Heart left ventricle (tissue), 16 donors: ENCODE measurements at regions not wholly inside any gene's neighbourhood (a gene's known extent, or its start where the extent isn't known, plus 50 kb on each side); places are given as distances from the start of the nearest gene placed in this dataset.

Experiments used
- ATAC-seq, 4 donors: fragments of 200-7000 bp; cut with Tn5 transposase; one replicate each; pipeline ENCODE4 v1.9.1; 2020 to 2022; ENCODE audit warnings: moderate library complexity in 4 of 4, mild to moderate bottlenecking in 3 of 4, moderate number of reproducible peaks in 1 of 4
- DNase-seq, 5 donors: peaks; one replicate each; pipeline ENCODE4 v3.0.0-alpha.2; 2020
- H3K27ac ChIP-seq, 12 donors: fragments of 200-600 bp; sonication (generic) in 4 of 12; one replicate each; pipeline versions ENCODE4 v1.5.0 to v1.8.0; 2016 to 2022; ENCODE audit warnings: mild to moderate bottlenecking in 2 of 12
- H3K27me3 ChIP-seq, 9 donors: fragments of 200-600 bp; sonication (generic) in 2 of 9; one replicate each; pipeline versions ENCODE4 v1.5.1 to v1.8.0; 2016 to 2022; ENCODE audit warnings: mild to moderate bottlenecking in 3 of 9
- H3K36me3 ChIP-seq, 9 donors: fragments of 200-600 bp; sonication (generic) in 2 of 9; one replicate each; pipeline versions ENCODE4 v1.5.0 to v1.8.0; 2018 to 2022; ENCODE audit warnings: mild to moderate bottlenecking in 2 of 9
- H3K4me1 ChIP-seq, 12 donors: fragments of 200-600 bp; sonication (generic) in 4 of 12; one replicate each; pipeline versions ENCODE4 v1.5.0 to v1.8.0; 2016 to 2022; ENCODE audit warnings: mild to moderate bottlenecking in 3 of 12
- H3K4me3 ChIP-seq, 12 donors: fragments of 200-600 bp; sonication (generic) in 4 of 12; one replicate each; pipeline versions ENCODE4 v1.5.0 to v1.8.0; 2017 to 2022; ENCODE audit warnings: mild to moderate bottlenecking in 9 of 12, moderate library complexity in 4 of 12
- H3K9me3 ChIP-seq, 12 donors: fragments of 200-600 bp; sonication (generic) in 4 of 12; one replicate each; pipeline versions ENCODE4 v1.5.0 to v1.8.0; 2016 to 2022; ENCODE audit warnings: mild to moderate bottlenecking in 1 of 12
- CTCF ChIP-seq, 12 donors: fragments of 200-600 bp; sonication (generic) in 4 of 12; IDR thresholded peaks; one replicate each; pipeline versions ENCODE4 v1.5.0 to v1.8.0; 2018 to 2022; ENCODE audit warnings: antibody characterized with exemption in 12 of 12, mild to moderate bottlenecking in 5 of 12
- POLR2A ChIP-seq, 2 donors: fragments of 450-650 bp; IDR thresholded peaks; one replicate each; pipeline ENCODE4 v1.6.1; 2017; ENCODE audit warnings: antibody characterized with exemption in 2 of 2, mild to moderate bottlenecking in 2 of 2, moderate library complexity in 2 of 2
- WGBS, 4 donors: extraction: QIAGEN DNeasy Blood & Tissue Kit in 2 of 4; methylation state at CpG; one replicate each; pipeline versions ENCODE4 v1.1.5 to v1.1.7; 2013 to 2018; 5-methylcytosine and 5-hydroxymethylcytosine counted together
- intact Hi-C, 10 donors: fragments of 100-400 bp; cut with DNase I; formaldehyde crosslinking; loops; one replicate each; pipeline versions ENCODE4 v1.11.1 to v1.14.2; 2022
- donor health status: ischemic (EF 13 %, LVEDD 7.1; RV severe dilation, severe dysfunction).
- donor health status: healthy with polysubstance abuse.
- donor health status: DM: no; HTN: yes; CAD: no.
- donor health status: DM: no; HTN: no; CAD: no.
- donor health status: ischemic (EF 25% LVEDD 6.9; RV normal size, moderate dysfunction).
- donor health status: ischemic (EF 25% LVEDD 5.7; RV mildly dilated, moderate dysfunction).
- donor health status: healthy.
- donor health status: DM: yes; HTN: yes; CAD: no.
- donor health status: ischemic (EF 35%, LVEDD 5.7; RV mildly dilated, moderate dysfunction).
- donor health status: nonischemic (EF 11% LVEDD 7.7; RV severe dilation, severe dysfunction).
- donor health status: DM: yes; HTN: yes; CAD: no.
- donor health status: PGD.
- donor health status: ischemic (EF 29% LVEDD 5.4; RV normal size, mild dysfunction).
- donor health status: nonischemic (EF 23%, LVEDD 6.1; RV moderate dilation, normal function).

- H3K27me3 ChIP-seq: no peaks in the 10 kb centered on the region
- no peak for DNase-seq
- H3K9me3 ChIP-seq: no peaks in the 10 kb centered on the region
- no peaks in the 10 kb centered on the region for H3K36me3 ChIP-seq
- no peak overlapping the region for H3K27ac ChIP-seq
- TF ChIP-seq CTCF (IDR thresholded peaks at IDR 0.05) (no peak), POLR2A (IDR thresholded peaks at IDR 0.05) (no peak)
- ATAC-seq: no peak
- H3K4me1 ChIP-seq: no peaks in the 10 kb centered on the region
- intact Hi-C loops: no loop called here
- WGBS, 4 donors: 60 to 65% (median 63%) methylated on average over 3 of the region's 3 CpGs
- no peak overlapping the region for H3K4me3 ChIP-seq
Measured at GRCh38 chr2:180927030-180927686, 53.2 kb upstream of the UBE2E3 start.

- H3K27ac ChIP-seq: no peak overlapping the region
- no peaks in the 10 kb centered on the region for H3K27me3 ChIP-seq
- intact Hi-C loops: no loop called here
- DNase-seq (no peak), ATAC-seq (no peak)
- no peaks in the 10 kb centered on the region for H3K36me3 ChIP-seq
- WGBS, 4 donors: 64 to 74% (median 66%) methylated on average over 2 of the region's 2 CpGs
- TF ChIP-seq CTCF (IDR thresholded peaks at IDR 0.05): no peak
- TF ChIP-seq POLR2A (IDR thresholded peaks at IDR 0.05): no peak
- H3K4me1 ChIP-seq: no peaks in the 10 kb centered on the region
- no peak overlapping the region for H3K4me3 ChIP-seq
- no peaks in the 10 kb centered on the region for H3K9me3 ChIP-seq
Measured at GRCh38 chr2:180925700-180926099, 54.7 kb upstream of the UBE2E3 start.

GRCh38 chr2:180924063-180924462 lies 56.3 kb upstream of the UBE2E3 start:
- no peaks in the 10 kb centered on the region for H3K36me3 ChIP-seq
- WGBS, 4 donors: 61 to 80% (median 74%) methylated on average over 2 of the region's 2 CpGs
- H3K4me1 ChIP-seq: no peaks in the 10 kb centered on the region
- H3K27ac ChIP-seq: no peak overlapping the region
- no peaks in the 10 kb centered on the region for H3K9me3 ChIP-seq
- intact Hi-C loops: no loop called here
- H3K27me3 ChIP-seq: no peaks in the 10 kb centered on the region
- no peak overlapping the region for H3K4me3 ChIP-seq
- no peak for DNase-seq
- no peak for TF ChIP-seq POLR2A (IDR thresholded peaks at IDR 0.05)
- no peak for TF ChIP-seq CTCF (IDR thresholded peaks at IDR 0.05)
- ATAC-seq: no peak

- ATAC-seq (no peak), DNase-seq (no peak)
- intact Hi-C loops: no loop called here
- Histone ChIP-seq H3K9me3 (no peaks in the 10 kb centered on the region), H3K27ac (no peak overlapping the region), H3K36me3 (no peaks in the 10 kb centered on the region), H3K4me3 (no peak overlapping the region), H3K27me3 (no peaks in the 10 kb centered on the region), H3K4me1 (no peaks in the 10 kb centered on the region)
- no peak for TF ChIP-seq CTCF (IDR thresholded peaks at IDR 0.05)
- no peak for TF ChIP-seq POLR2A (IDR thresholded peaks at IDR 0.05)
- WGBS, 4 donors: 76 to 82% (median 80%) methylated on average over 9 of the region's 9 CpGs
Measured at GRCh38 chr2:180910831-180911665, 69.4 kb upstream of the UBE2E3 start.
